Heart right ventricle (tissue), 16 donors: ENCODE measurements at regions not wholly inside any gene's neighbourhood (a gene's known extent, or its start where the extent isn't known, plus 50 kb on each side); places are given as distances from the start of the nearest gene placed in this dataset.

ENCODE experiments used
- ATAC-seq, 8 donors: fragments of 200-7000 bp; cut with Tn5 transposase; one replicate each; pipeline ENCODE4 v1.9.1; 2020; ENCODE audit warnings: mild to moderate bottlenecking in 8 of 8, moderate library complexity in 8 of 8, moderate number of reproducible peaks in 1 of 8
- DNase-seq, 2 donors: peaks; one replicate each; pipeline ENCODE4 v3.0.0-alpha.2; 2020
- H3K27ac ChIP-seq, 10 donors: fragments of 200-600 bp; sonication (generic) in 2 of 10; one replicate each; pipeline versions ENCODE4 v1.5.0 to v1.8.0; 2020 to 2022; ENCODE audit warnings: mild to moderate bottlenecking in 3 of 10
- H3K27me3 ChIP-seq, 7 donors: fragments of 200-600 bp; one replicate each; pipeline ENCODE4 v1.8.0; 2021 to 2022; ENCODE audit warnings: mild to moderate bottlenecking in 2 of 7
- H3K36me3 ChIP-seq, 9 donors: fragments of 200-600 bp; sonication (generic) in 1 of 9; one replicate each; pipeline versions ENCODE4 v1.5.0 to v1.8.0; 2020 to 2022; ENCODE audit warnings: mild to moderate bottlenecking in 2 of 9
- H3K4me1 ChIP-seq, 9 donors: fragments of 200-600 bp; sonication (generic) in 1 of 9; one replicate each; pipeline versions ENCODE4 v1.5.0 to v1.8.0; 2020 to 2022; ENCODE audit warnings: mild to moderate bottlenecking in 4 of 9
- H3K4me3 ChIP-seq, 10 donors: fragments of 200-600 bp; sonication (generic) in 2 of 10; one replicate each; pipeline versions ENCODE4 v1.5.0 to v1.8.0; 2020 to 2022; ENCODE audit warnings: mild to moderate bottlenecking in 7 of 10, moderate library complexity in 2 of 10
- H3K9me3 ChIP-seq, 11 donors: fragments of 200-600 bp in 10 of 11; sonication (generic) in 2 of 11; one replicate each; pipeline versions ENCODE4 v1.5.0 to v1.8.0; 2013 to 2022; ENCODE audit warnings: mild to moderate bottlenecking in 2 of 11, control low read depth in 1 of 11, moderate library complexity in 1 of 11
- WGBS, 2 donors: extraction: QIAGEN DNeasy Blood & Tissue Kit; methylation state at CpG; one replicate each; pipeline ENCODE4 v1.1.7; 2013; ENCODE audit warnings: inconsistent platforms in 1 of 2; 5-methylcytosine and 5-hydroxymethylcytosine counted together
- intact Hi-C, 10 donors: fragments of 100-400 bp; cut with DNase I; formaldehyde crosslinking; loops; one replicate each; pipeline versions ENCODE4 v1.11.1 to v1.14.2; 2022
- TF ChIP-seq, protein P1 (sequence below), 9 donors: fragments of 200-600 bp; sonication (generic) in 2 of 9; IDR thresholded peaks; one replicate each; pipeline versions ENCODE4 v1.5.0 to v1.8.0; 2021 to 2022; ENCODE audit warnings: antibody characterized with exemption in 9 of 9, mild to moderate bottlenecking in 5 of 9, moderate library complexity in 1 of 9
- donor health status: Arrhythmogenic right ventricular cardiomyopathy.
- donor health status: ischemic (EF 13 %, LVEDD 7.1; RV severe dilation, severe dysfunction).
- donor health status: healthy with polysubstance abuse.
- donor health status: DM: no; HTN: yes; CAD: no.
- donor health status: DM: no; HTN: no; CAD: no.
- donor health status: ischemic (EF 25% LVEDD 6.9; RV normal size, moderate dysfunction).
- donor health status: ischemic (EF 25% LVEDD 5.7; RV mildly dilated, moderate dysfunction).
- donor health status: healthy.
- donor health status: DM: yes; HTN: yes; CAD: no.
- donor health status: Ischemic cardiomyopathy.
- donor health status: ischemic (EF 35%, LVEDD 5.7; RV mildly dilated, moderate dysfunction).
- donor health status: nonischemic (EF 11% LVEDD 7.7; RV severe dilation, severe dysfunction).
- donor health status: DM: yes; HTN: yes; CAD: no.
- donor health status: PGD.
- donor health status: ischemic (EF 29% LVEDD 5.4; RV normal size, mild dysfunction).
- donor health status: nonischemic (EF 23%, LVEDD 6.1; RV moderate dilation, normal function).

DNA sequence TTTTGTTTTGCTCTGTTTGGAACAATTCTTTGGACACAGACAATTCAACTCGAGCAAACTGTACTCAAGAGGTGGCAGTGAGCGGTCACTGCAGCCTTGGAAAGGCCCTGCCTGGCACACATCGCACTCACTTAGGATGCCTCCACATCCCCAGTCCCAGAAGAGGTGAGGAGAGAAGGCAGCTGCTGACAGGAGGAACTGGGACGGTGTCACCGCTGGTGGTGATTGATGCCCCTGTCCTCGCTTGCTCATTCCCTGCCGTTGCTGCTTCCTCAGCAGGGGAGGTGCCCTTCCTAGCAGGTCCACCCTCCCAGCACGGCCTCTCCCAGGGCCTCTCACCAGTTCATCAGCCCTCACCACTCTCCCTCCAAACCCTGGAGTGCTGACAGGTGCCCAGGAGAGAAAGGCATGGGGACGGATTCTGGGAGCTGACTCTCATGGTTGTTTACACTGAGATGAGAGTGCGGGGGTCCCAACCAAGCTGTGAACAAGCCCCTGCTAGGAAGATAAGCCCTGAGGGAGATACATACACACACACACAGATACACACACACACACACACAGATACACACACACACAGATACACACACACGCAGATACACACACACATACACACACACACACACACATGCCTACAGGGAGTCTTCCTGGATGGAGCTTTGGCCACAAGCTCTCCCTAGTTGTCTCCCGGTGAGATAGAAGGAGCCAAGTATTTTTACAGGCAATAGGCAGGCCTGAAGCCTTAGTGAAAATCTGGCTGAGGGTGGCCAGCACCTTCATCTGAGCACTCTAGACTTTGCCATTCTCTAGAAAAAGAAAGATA is 101.1 kb downstream of the CDC7 start:
- ATAC-seq (peak; percentile 86 to 99 (median 91)), DNase-seq (peak; percentile 62 to 77)
- intact Hi-C loops = loop anchor here in 2 of 10 donors (1.0 to 5.0 kb wide), 2 partner anchors 106 kb away; no protein-coding TSS in a partner anchor
- TF ChIP-seq, protein P1, sequence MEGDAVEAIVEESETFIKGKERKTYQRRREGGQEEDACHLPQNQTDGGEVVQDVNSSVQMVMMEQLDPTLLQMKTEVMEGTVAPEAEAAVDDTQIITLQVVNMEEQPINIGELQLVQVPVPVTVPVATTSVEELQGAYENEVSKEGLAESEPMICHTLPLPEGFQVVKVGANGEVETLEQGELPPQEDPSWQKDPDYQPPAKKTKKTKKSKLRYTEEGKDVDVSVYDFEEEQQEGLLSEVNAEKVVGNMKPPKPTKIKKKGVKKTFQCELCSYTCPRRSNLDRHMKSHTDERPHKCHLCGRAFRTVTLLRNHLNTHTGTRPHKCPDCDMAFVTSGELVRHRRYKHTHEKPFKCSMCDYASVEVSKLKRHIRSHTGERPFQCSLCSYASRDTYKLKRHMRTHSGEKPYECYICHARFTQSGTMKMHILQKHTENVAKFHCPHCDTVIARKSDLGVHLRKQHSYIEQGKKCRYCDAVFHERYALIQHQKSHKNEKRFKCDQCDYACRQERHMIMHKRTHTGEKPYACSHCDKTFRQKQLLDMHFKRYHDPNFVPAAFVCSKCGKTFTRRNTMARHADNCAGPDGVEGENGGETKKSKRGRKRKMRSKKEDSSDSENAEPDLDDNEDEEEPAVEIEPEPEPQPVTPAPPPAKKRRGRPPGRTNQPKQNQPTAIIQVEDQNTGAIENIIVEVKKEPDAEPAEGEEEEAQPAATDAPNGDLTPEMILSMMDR (IDR thresholded peaks at IDR 0.05) = no peak
- Histone ChIP-seq H3K9me3 (no peaks in the 10 kb centered on the region), H3K36me3 (no peaks in the 10 kb centered on the region), H3K27ac (peak overlapping the region in 8 of 10 donors; percentile 35 to 87 (median 63)), H3K4me1 (peaks cover 0 to 36% (median 9%) of the 10 kb centered on the region in 9 donors), H3K4me3 (no peak overlapping the region), H3K27me3 (no peaks in the 10 kb centered on the region)
- WGBS, 2 donors = 34 to 59% methylated on average over 12 of the region's 12 CpGs

DNA sequence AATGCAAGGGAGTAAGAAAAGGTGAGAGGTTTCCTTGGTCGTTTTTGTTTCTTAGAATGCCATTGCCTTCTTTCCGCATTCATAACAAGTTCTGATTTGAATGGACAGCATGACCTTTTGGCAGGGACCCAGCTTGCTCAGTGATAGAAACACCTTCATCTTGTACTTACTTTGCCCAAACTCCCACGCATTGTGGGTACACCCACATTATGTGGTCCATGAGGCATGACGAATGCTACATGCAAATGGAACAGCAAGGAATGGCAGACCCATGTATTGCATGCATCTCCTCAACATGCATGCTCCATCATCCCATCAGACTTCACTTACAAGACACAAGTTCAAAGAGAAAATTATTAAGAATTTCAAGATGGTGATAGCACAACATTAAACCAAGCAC is 102.8 kb downstream of the CDC7 start:
- 92 to 93% methylated on average over 4 of the region's 4 CpGs for WGBS, 2 donors
- H3K27ac ChIP-seq = no peak overlapping the region
- TF ChIP-seq, protein P1 (IDR thresholded peaks at IDR 0.05) = no peak
- H3K4me1 ChIP-seq = peaks cover 0 to 38% (median 6%) of the 10 kb centered on the region in 9 donors
- no peaks in the 10 kb centered on the region for H3K27me3 ChIP-seq
- ATAC-seq (no peak), DNase-seq (no peak)
- no peak overlapping the region for H3K4me3 ChIP-seq
- H3K9me3 ChIP-seq = no peaks in the 10 kb centered on the region
- intact Hi-C loops = loop anchor here in 1 of 10 donors (5.0 kb wide), 1 partner anchor 104 kb away; no protein-coding TSS in a partner anchor
- no peaks in the 10 kb centered on the region for H3K36me3 ChIP-seq

DNA sequence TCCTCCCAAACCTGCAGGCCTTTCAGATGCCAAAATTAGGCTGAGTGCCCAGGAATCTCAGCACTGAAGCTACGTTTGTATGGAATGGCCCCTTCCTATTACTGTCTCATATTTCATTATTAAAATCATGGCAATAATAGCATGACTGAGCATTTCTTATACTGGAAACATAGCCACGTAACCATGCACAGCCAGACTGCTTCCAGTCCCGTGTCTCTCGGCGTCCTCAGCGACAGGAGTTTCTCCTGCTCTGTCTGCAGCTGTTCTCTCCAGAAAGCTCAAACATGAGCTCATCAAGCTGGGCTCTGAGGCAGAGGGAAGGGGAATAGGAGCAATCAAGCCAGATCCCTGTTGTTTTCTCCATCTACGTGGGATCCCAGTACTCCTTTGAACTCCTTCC is 104.0 kb downstream of the CDC7 start:
- H3K9me3 ChIP-seq = no peaks in the 10 kb centered on the region
- no peak overlapping the region for H3K4me3 ChIP-seq
- TF ChIP-seq, protein P1 (IDR thresholded peaks at IDR 0.05) = no peak
- peak in 6 of 8 donors; percentile 9 to 53 (median 37) for ATAC-seq
- no peaks in the 10 kb centered on the region for H3K27me3 ChIP-seq
- DNase-seq = peak in 1 of 2 donors; percentile 35
- intact Hi-C loops = loop anchor here in 1 of 10 donors (5.0 kb wide), 1 partner anchor 103 kb away; no protein-coding TSS in a partner anchor
- peaks cover 0 to 38% (median 6%) of the 10 kb centered on the region in 9 donors for H3K4me1 ChIP-seq
- 39 to 40% methylated on average over 7 of the region's 7 CpGs for WGBS, 2 donors
- no peaks in the 10 kb centered on the region for H3K36me3 ChIP-seq
- H3K27ac ChIP-seq = peak overlapping the region in 8 of 10 donors; percentile 23 to 59 (median 44)

DNA sequence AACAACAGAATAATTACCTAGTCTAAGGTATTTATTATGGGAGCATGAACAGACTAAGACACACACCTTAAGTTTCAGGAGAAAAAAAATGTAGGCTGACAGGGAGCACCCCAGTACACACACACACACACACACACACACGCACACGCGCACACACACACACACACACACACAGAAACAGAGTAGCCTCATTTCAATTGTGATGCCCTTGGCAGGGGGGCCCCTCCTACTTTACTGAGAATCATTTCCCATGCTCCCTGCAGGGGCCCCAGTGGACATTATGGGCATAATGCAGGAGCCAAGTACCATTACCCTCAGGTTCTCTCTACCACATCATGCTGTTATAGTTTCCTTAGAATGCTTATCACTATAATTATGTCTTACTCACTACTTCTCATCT is 104.9 kb downstream of the CDC7 start:
- 67 to 89% methylated on average over 3 of the region's 3 CpGs for WGBS, 2 donors
- Histone ChIP-seq H3K4me1 (peaks cover 0 to 31% (median 6%) of the 10 kb centered on the region in 9 donors), H3K27ac (peak overlapping the region in 1 of 10 donors; percentile 59), H3K36me3 (no peaks in the 10 kb centered on the region), H3K4me3 (no peak overlapping the region), H3K9me3 (no peaks in the 10 kb centered on the region), H3K27me3 (no peaks in the 10 kb centered on the region)
- no peak for ATAC-seq
- TF ChIP-seq, protein P1 (IDR thresholded peaks at IDR 0.05) = no peak
- intact Hi-C loops = no loop called here
- no peak for DNase-seq
